22Rv1 (cell line): ENCODE measurements at regions not wholly inside any gene's neighbourhood (a gene's known extent, or its start where the extent isn't known, plus 50 kb on each side); places are given as distances from the start of the nearest gene placed in this dataset.

Experiments
- CTCF ChIP-seq: fragments of 450-650 bp; IDR thresholded peaks from 2 replicates; pipeline ENCODE4 v1.5.1; 2017; ENCODE audit warnings: mild to moderate bottlenecking
- ZFX ChIP-seq: fragments of 450-650 bp; IDR thresholded peaks from 2 replicates; pipeline ENCODE4 v1.6.1; 2017; ENCODE audit warnings: antibody characterized with exemption, borderline replicate concordance

GRCh38 chr5:57102905-57103255 lies 71.0 kb upstream of the GPBP1 start:
- TF ChIP-seq CTCF (no peak), ZFX (no peak)
